ENCODE measurements at regions not wholly inside any gene's neighbourhood (a gene's known extent, or its start where the extent isn't known, plus 50 kb on each side); places are given as distances from the start of the nearest gene placed in this dataset.
A peak's percentile ranks its signal among the peaks of the same experiment; 100 is the strongest.

DNA sequence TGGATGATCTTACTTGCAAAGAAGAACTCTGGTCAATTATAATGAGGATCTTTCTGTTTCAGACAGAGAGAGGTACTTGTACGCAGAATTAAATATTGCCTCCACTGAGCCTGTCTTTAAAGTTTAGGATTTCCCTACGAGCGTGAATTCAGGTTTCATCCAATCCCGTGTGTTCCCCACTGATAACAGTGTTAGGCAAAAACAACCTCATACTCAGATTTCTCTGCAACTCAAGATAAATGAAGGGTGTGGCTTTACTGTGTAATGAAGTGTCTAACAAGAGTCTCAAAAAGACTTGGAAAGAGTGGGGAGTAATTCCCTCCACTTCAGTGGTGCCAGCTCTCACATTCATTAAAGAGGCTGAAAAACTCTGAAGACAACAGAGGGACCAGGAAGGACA lies 53.2 kb upstream of the ACO1 start:
- Histone ChIP-seq H4K20me1 (replicated peaks in 1 of 2; ENCODE audit: control insufficient read depth in 1 of 2, insufficient read depth in 2 of 2, low read length in 2 of 2) (no peaks in the 10 kb centered on the region), H3K27ac (ENCODE audit: low read depth, low read length) (no peak overlapping the region), H3K9ac (replicated peaks in 1 of 4; ENCODE audit: extremely low read depth in 1 of 4, low read depth in 3 of 4, low read length in 3 of 4) (no peak overlapping the region), H3K4me3 (ENCODE audit: extremely low read depth in 1 of 4, insufficient read depth in 2 of 4, low read depth in 3 of 4, low read length in 4 of 4) (no peak overlapping the region), H3K4ac (replicated peaks; ENCODE audit: insufficient read length, low read depth, low read length) (no peak overlapping the region), H3K56ac (replicated peaks; ENCODE audit: insufficient read length, low read depth, low read length) (no peak overlapping the region), H3K79me1 (ENCODE audit: low read depth, low read length) (no peaks in the 10 kb centered on the region), H3K4me1 (replicated peaks in 1 of 4; ENCODE audit: control insufficient read depth in 3 of 4, insufficient read depth in 4 of 4, low read length in 3 of 4) (peaks cover 0 to 4% (median 0%) of the 10 kb centered on the region in 4 experiments; a peak in 2 of 7 replicates), H2BK15ac (ENCODE audit: low read length) (no peak overlapping the region), H3K14ac (ENCODE audit: insufficient read length) (no peak overlapping the region), H3K9me3 (ENCODE audit: insufficient read depth in 2 of 2, low read depth in 1 of 2, low read length in 1 of 2) (no peaks in the 10 kb centered on the region), H3K23ac (ENCODE audit: insufficient read length) (no peak overlapping the region), H2BK120ac (replicated peaks; ENCODE audit: low read depth, low read length) (no peak overlapping the region), H4K5ac (ENCODE audit: insufficient read length, low read depth, low read length) (no peak overlapping the region), H2BK20ac (ENCODE audit: low read length) (no peak overlapping the region), H3K4me2 (ENCODE audit: insufficient read depth in 1 of 2, low read depth in 2 of 2, low read length in 2 of 2) (no peak overlapping the region), H3K27me3 (replicated peaks in 1 of 4; ENCODE audit: control insufficient read depth in 3 of 4, extremely low read depth in 1 of 4, insufficient read depth in 3 of 4, low read length in 3 of 4) (no peaks in the 10 kb centered on the region), H2BK5ac (ENCODE audit: low read depth, low read length) (no peak overlapping the region), H3K18ac (ENCODE audit: extremely low read depth, low read length) (no peak overlapping the region), H2BK12ac (ENCODE audit: low read depth, low read length) (no peak overlapping the region), H3K36me3 (ENCODE audit: control insufficient read depth in 2 of 4, insufficient read depth in 4 of 4, low read length in 3 of 4) (no peaks in the 10 kb centered on the region), H3K23me2 (ENCODE audit: low read depth, low read length) (no peaks in the 10 kb centered on the region), H4K8ac (ENCODE audit: extremely low read depth, insufficient read depth, low read length) (no peak overlapping the region), H2AK5ac (ENCODE audit: low read depth, low read length) (no peak overlapping the region), H4K91ac (replicated peaks; ENCODE audit: insufficient read length, low read length) (no peak overlapping the region), H3K79me2 (ENCODE audit: control insufficient read depth in 1 of 2, insufficient read depth in 2 of 2, low read length in 2 of 2) (no peaks in the 10 kb centered on the region), H2AFZ (ENCODE audit: low read length) (peak overlapping the region; percentile 68; the same call in 1 of the 2 replicates)
- ChIA-PET POLR2A (ENCODE audit: partially characterized antibody) (no interaction called here), CTCF (ENCODE audit: partially characterized antibody) (interaction anchor here (1.1 kb wide), 1 partner anchor 67 kb away, joined by 3 read pairs; no protein-coding TSS in a partner anchor)
- TF ChIP-seq SP1 (IDR thresholded peaks at IDR 0.05; ENCODE audit: low read depth, low read length) = no peak
- TF ChIP-seq TAF7 (optimal IDR thresholded peaks at IDR 0.05; ENCODE audit: borderline replicate concordance, low read depth, low read length) = no peak
- no peak for TF ChIP-seq KDM1A (IDR thresholded peaks at IDR 0.05; ENCODE audit: borderline replicate concordance, low read length)
- no peak for TF ChIP-seq RAD21 (IDR thresholded peaks at IDR 0.05 in 1 of 2, conservative IDR thresholded peaks at IDR 0.05 in 1 of 2; ENCODE audit: low read depth in 2 of 2, low read length in 2 of 2)
- TF ChIP-seq, protein P1, sequence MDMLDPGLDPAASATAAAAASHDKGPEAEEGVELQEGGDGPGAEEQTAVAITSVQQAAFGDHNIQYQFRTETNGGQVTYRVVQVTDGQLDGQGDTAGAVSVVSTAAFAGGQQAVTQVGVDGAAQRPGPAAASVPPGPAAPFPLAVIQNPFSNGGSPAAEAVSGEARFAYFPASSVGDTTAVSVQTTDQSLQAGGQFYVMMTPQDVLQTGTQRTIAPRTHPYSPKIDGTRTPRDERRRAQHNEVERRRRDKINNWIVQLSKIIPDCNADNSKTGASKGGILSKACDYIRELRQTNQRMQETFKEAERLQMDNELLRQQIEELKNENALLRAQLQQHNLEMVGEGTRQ (IDR thresholded peaks at IDR 0.05; ENCODE audit: low read length) = no peak
- no peak for TF ChIP-seq JUND (IDR thresholded peaks at IDR 0.05; ENCODE audit: low read length)
- no peak for TF ChIP-seq GABPA (IDR thresholded peaks at IDR 0.05; ENCODE audit: borderline replicate concordance, insufficient read depth, low read length)
- TF ChIP-seq TCF12 (IDR thresholded peaks at IDR 0.05; ENCODE audit: low read depth, low read length) = no peak
- no peak for TF ChIP-seq CHD2 (IDR thresholded peaks at IDR 0.05; ENCODE audit: low read length)
- DNase-seq (ENCODE audit: low read depth in 1 of 2, low spot score in 2 of 2) (no peak), FAIRE-seq (no peak)
- 89% methylated on average over 4 of the region's 4 CpGs; no CpG with 5 or more reads in 1 of the 2 experiments for WGBS, 2 experiments (ENCODE audit: extremely low coverage in 1 of 2, insufficient coverage in 1 of 2, insufficient read length in 1 of 2, insufficient replicate concordance in 2 of 2, low coverage in 1 of 2, low lambda C conversion rate in 2 of 2, missing lambda C conversion rate in 1 of 2)
